SU-DHL-6 (cell line): ENCODE measurements at regions not wholly inside any gene's neighbourhood (a gene's known extent, or its start where the extent isn't known, plus 50 kb on each side); places are given as distances from the start of the nearest gene placed in this dataset.

Experiments used
- H2AFZ ChIP-seq: fragments of 200-600 bp; sonication (generic); 2 replicates; pipeline ENCODE4 v1.6.1; 2014; ENCODE audit warnings: low read depth, mild to moderate bottlenecking, moderate library complexity, mixed read lengths, antibody characterized with exemption, low read length; ENCODE audit not compliant: severe bottlenecking
- H3F3A ChIP-seq: fragments of 200-600 bp; shearing (Covaris generic); 2 replicates; pipeline ENCODE4 v1.6.0; 2016; ENCODE audit warnings: antibody characterized with exemption, mild to moderate bottlenecking; ENCODE audit not compliant: insufficient read depth
- H3K27ac ChIP-seq: fragments of 200-600 bp; sonication (generic); 2 replicates; pipeline ENCODE4 v1.5.1; 2016; ENCODE audit warnings: low read depth, mild to moderate bottlenecking, low read length, moderate library complexity, mixed read lengths
- H3K27me3 ChIP-seq: fragments of 200-600 bp; sonication (generic), shearing (Covaris generic); 2 replicates; pipeline ENCODE4 v1.6.0; 2014; ENCODE audit warnings: mild to moderate bottlenecking, low read length
- H3K36me3 ChIP-seq: fragments of 200-600 bp; sonication (generic); 2 replicates; pipeline ENCODE4 v1.6.1; 2014; ENCODE audit warnings: mild to moderate bottlenecking, low read length, mixed read lengths
- H3K4me2 ChIP-seq: fragments of 300-600, 200-600 bp; shearing (Covaris generic), sonication (generic); 2 replicates; pipeline ENCODE4 v1.6.0; 2014; ENCODE audit warnings: low read length, low read depth, mild to moderate bottlenecking; ENCODE audit not compliant: poor library complexity, severe bottlenecking
- H3K4me3 ChIP-seq: fragments of 200-600 bp; sonication (generic); 2 replicates; pipeline ENCODE4 v1.5.1; 2014; ENCODE audit warnings: antibody characterized with exemption, low read length, mild to moderate bottlenecking, mixed read lengths; ENCODE audit not compliant: insufficient read depth, poor library complexity, severe bottlenecking
- H3K79me2 ChIP-seq: fragments of 200-600 bp; sonication (generic); 2 replicates; pipeline ENCODE4 v1.6.1; 2014; ENCODE audit warnings: mild to moderate bottlenecking, low read length, moderate library complexity; ENCODE audit not compliant: insufficient read depth
- H3K9ac ChIP-seq: fragments of 200-600 bp; sonication (generic); 2 replicates; pipeline ENCODE4 v1.7.0; 2014; ENCODE audit warnings: mild to moderate bottlenecking, low read length
- H3K9me2 ChIP-seq: fragments of 200-600 bp; sonication (generic); replicated peaks from 2 replicates; pipeline ENCODE4 v1.6.1; 2014; ENCODE audit warnings: low read length; ENCODE audit not compliant: insufficient read depth
- H3K9me3 ChIP-seq: fragments of 200-600 bp; sonication (generic); 2 replicates; pipeline ENCODE4 v1.6.1; 2014; ENCODE audit warnings: low read length, mixed read lengths; ENCODE audit not compliant: insufficient read depth
- H4K20me1 ChIP-seq: fragments of 200-600 bp; sonication (generic); 2 replicates; pipeline ENCODE4 v1.6.1; 2014; ENCODE audit warnings: low read depth, mild to moderate bottlenecking, antibody characterized with exemption, low read length, moderate library complexity, mixed read lengths
- CTCF ChIP-seq: fragments of 200-600 bp; sonication (generic); IDR thresholded peaks from one replicate; pipeline ENCODE4 v1.5.1; 2017; ENCODE audit warnings: antibody characterized with exemption, mild to moderate bottlenecking, low read length, moderate library complexity; ENCODE audit not compliant: insufficient read depth, poor library complexity, severe bottlenecking
- EZH2phosphoT487 ChIP-seq: fragments of 200-600 bp; sonication (generic), shearing (Covaris generic); conservative IDR thresholded peaks from 2 replicates; pipeline ENCODE4 v1.6.1; 2018; ENCODE audit warnings: mild to moderate bottlenecking, antibody characterized with exemption, low read length, moderate library complexity, mixed read lengths

- H3K79me2 ChIP-seq = no peaks in the 10 kb centered on the region
- H3K36me3 ChIP-seq = no peaks in the 10 kb centered on the region
- H3K27ac ChIP-seq = no peak overlapping the region
- H3F3A ChIP-seq = no peaks in the 10 kb centered on the region
- H4K20me1 ChIP-seq = no peaks in the 10 kb centered on the region
- H3K9ac ChIP-seq = no peak overlapping the region
- H3K27me3 ChIP-seq = no peaks in the 10 kb centered on the region
- H3K4me2 ChIP-seq = no peak overlapping the region
- H3K4me3 ChIP-seq = no peak overlapping the region
- no peaks in the 10 kb centered on the region for H3K9me2 ChIP-seq
- no peak overlapping the region for H2AFZ ChIP-seq
- H3K9me3 ChIP-seq = no peaks in the 10 kb centered on the region
- TF ChIP-seq CTCF = no peak
- TF ChIP-seq EZH2phosphoT487 = no peak
These were observed 183.5 kb downstream of the PLK2 start for GRCh38 chr5:58276431-58276830.

- H3K9me2 ChIP-seq = no peaks in the 10 kb centered on the region
- no peak overlapping the region for H3K27ac ChIP-seq
- no peak overlapping the region for H3K4me3 ChIP-seq
- H4K20me1 ChIP-seq = no peaks in the 10 kb centered on the region
- H3K36me3 ChIP-seq = no peaks in the 10 kb centered on the region
- no peaks in the 10 kb centered on the region for H3K79me2 ChIP-seq
- TF ChIP-seq EZH2phosphoT487 (no peak), CTCF (no peak)
- H3K9ac ChIP-seq = no peak overlapping the region
- no peak overlapping the region for H3K4me2 ChIP-seq
- no peaks in the 10 kb centered on the region for H3K9me3 ChIP-seq
- H2AFZ ChIP-seq = no peak overlapping the region
- no peaks in the 10 kb centered on the region for H3K27me3 ChIP-seq
- no peaks in the 10 kb centered on the region for H3F3A ChIP-seq
These were observed 184.4 kb downstream of the PLK2 start for GRCh38 chr5:58275516-58275915.

GRCh38 chr5:58274191-58274590 lies 185.7 kb downstream of the PLK2 start:
- no peak overlapping the region for H2AFZ ChIP-seq
- no peak overlapping the region for H3K9ac ChIP-seq
- H3F3A ChIP-seq = no peaks in the 10 kb centered on the region
- H3K9me2 ChIP-seq = no peaks in the 10 kb centered on the region
- H3K36me3 ChIP-seq = no peaks in the 10 kb centered on the region
- H3K9me3 ChIP-seq = no peaks in the 10 kb centered on the region
- H3K4me3 ChIP-seq = no peak overlapping the region
- H3K27ac ChIP-seq = no peak overlapping the region
- no peaks in the 10 kb centered on the region for H3K79me2 ChIP-seq
- H4K20me1 ChIP-seq = no peaks in the 10 kb centered on the region
- TF ChIP-seq CTCF (no peak), EZH2phosphoT487 (no peak)
- H3K4me2 ChIP-seq = no peak overlapping the region
- H3K27me3 ChIP-seq = no peaks in the 10 kb centered on the region

- Histone ChIP-seq H3K27ac (no peak overlapping the region), H4K20me1 (no peaks in the 10 kb centered on the region), H3K9me2 (no peaks in the 10 kb centered on the region), H3K36me3 (no peaks in the 10 kb centered on the region), H3K4me2 (no peak overlapping the region), H3K9me3 (no peaks in the 10 kb centered on the region), H3F3A (no peaks in the 10 kb centered on the region), H3K79me2 (no peaks in the 10 kb centered on the region), H2AFZ (no peak overlapping the region), H3K27me3 (no peaks in the 10 kb centered on the region), H3K9ac (no peak overlapping the region), H3K4me3 (no peak overlapping the region)
- TF ChIP-seq CTCF = no peak
- no peak for TF ChIP-seq EZH2phosphoT487
These were observed 186.2 kb downstream of the PLK2 start for GRCh38 chr5:58273711-58274110.
